Erythroblast (primary cell): ENCODE measurements at regions not wholly inside any gene's neighbourhood (a gene's known extent, or its start where the extent isn't known, plus 50 kb on each side); places are given as distances from the start of the nearest gene placed in this dataset.

Experiments used
- GATA1 ChIP-seq: IDR thresholded peaks from 2 replicates; pipeline ENCODE4 v1.6.1; 2011; ENCODE audit warnings: low read depth, mild to moderate bottlenecking, control low read depth, low read length, moderate library complexity
- POLR2A ChIP-seq: IDR thresholded peaks from 2 replicates; pipeline ENCODE4 v1.6.1; 2011; ENCODE audit warnings: mild to moderate bottlenecking, low read length

DNA sequence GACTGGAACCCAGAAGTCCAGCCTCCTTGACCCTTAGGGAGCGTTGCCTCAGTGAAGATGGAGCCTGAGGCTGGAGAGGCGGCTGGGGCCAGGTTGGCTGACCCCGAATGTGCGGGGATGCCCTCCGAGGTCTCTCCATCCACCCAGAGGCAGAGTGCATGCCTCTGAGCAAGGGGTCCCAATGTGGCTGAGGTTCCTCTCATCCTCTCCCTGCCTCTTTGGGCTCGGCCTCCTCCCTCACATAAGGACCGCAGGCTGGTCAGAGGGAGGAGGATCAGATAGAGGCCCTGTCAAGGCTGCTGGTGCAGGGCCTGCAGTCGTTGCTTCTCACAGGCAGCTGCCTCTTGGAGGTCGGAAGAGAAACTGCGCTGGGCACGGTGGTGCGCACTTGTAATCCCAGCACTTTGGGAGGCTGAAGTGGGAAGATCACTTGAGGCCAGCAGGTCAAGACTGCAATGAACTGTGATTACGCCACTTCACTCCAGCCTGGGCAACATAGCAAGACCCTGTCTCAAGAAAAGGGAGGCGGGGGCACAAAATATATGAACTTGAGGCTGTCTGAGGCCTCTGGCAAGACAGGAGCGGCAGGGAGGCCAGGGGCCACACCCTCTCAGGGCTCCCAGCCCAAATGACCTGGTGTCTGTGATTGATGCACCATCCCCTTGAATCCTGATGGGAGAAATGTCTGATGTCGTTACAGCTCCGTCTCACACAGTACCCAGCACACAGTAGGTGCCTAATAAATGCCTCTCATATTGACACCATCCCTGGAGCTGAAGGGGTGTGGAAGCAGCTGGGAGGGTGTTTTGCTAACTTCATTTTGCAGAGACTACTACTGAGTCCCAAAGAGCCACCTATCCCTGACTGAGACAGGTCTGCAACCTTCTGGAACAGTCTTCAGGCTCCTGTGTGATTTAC is 220.1 kb upstream of the GSE1 start:
- TF ChIP-seq POLR2A (no peak), GATA1 (no peak)
